Stimulated activated CD4-positive, alpha-beta T cell treated with anti-CD3 and anti-CD28 coated beads, Interleukin-4, amount 100 ng/mL, for 48 hours (primary cell): ENCODE measurements at regions not wholly inside any gene's neighbourhood (a gene's known extent, or its start where the extent isn't known, plus 50 kb on each side); places are given as distances from the start of the nearest gene placed in this dataset.

ENCODE experiments used
- DNase-seq, 2 donors: peaks; one replicate each; pipeline ENCODE4 v3.0.0-alpha.2; 2020; ENCODE audit warnings: low read depth in 2 of 2

DNA sequence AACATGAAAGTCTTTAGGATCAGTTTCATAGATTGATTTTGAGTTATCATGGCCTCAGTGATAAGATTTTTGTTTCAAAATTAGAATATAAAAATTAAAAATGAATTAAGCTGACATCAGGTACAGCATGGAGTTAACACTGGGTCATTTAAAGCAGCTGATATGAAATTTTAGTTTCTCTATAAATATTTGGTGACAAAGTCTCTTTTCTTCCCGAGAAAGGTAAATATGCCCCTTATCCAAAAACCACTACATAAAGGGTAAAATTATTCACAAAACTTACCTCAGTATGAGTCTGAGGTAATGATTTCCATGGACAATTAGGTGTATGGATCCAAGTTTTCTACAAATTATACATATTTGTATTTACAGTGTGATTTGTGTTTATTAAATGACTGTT lies 121.5 kb upstream of the PJA2 start:
- no peak for DNase-seq

DNA sequence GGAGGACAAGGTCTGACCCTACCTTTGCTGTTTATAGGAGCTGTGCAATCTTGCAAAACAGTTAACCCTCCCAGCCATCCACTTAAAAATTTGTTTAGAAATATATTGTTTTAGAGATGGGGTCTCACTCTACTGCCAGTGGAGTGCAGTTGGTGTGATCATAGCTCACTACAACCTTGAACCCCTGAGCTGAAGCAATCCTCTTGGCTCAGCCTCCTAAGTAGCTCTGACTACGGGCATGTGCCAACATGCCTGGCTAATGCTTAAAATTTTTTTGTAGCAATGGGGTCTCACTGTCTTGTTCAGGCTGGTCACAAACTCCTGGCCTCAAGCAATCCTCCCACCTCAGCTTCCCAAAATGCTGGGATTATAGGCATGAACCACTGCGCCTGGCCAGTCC lies 120.2 kb upstream of the PJA2 start:
- DNase-seq: no peak

GRCh38 chr5:109529520-109529919 lies 119.7 kb upstream of the PJA2 start:
- DNase-seq: no peak

GRCh38 chr5:109524555-109524954 lies 114.8 kb upstream of the PJA2 start:
- DNase-seq: no peak

DNA sequence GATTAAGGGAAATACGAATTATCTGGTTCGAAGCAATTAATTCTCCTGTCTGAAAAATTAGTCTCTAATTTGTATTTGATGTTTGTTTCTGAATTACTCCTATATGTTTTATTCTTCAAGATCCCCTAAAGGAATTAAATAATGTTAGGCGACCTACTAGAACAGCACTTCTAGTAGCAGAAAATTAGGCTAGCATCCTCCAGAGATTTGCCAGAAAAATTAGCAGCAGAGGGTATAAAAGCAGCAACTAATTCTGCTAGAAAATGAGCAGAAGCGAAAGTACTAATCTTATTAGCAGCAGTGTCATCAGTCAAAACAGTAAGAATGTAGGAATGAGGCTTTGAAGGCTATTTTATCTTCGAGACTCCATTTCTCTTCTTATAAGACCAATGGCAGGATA lies 114.3 kb upstream of the PJA2 start:
- no peak for DNase-seq

- DNase-seq: no peak
Observed at GRCh38 chr5:109522404-109522803, 112.6 kb upstream of the PJA2 start.

DNA sequence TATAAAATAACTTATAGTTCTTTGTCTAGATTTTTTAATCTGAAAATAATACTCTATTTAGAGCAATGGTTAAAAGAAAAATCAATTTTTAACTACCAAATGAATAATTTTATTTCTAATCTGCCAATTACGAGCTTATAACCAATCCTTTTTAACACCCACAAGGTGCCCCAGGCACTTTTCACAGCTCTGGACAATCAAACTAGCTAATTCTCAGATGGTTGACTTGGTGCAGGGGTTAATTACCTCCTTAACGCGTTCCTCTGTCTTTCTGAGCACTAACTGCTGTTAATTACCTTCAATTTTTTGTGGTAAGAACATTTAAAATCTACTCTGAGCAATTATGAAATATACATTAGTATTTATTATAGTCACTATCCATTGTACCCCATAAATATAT lies 109.6 kb upstream of the PJA2 start:
- no peak for DNase-seq

GRCh38 chr5:109516390-109516789 lies 106.6 kb upstream of the PJA2 start:
- no peak for DNase-seq

GRCh38 chr5:109511980-109512734 lies 102.4 kb upstream of the PJA2 start:
- no peak for DNase-seq

DNA sequence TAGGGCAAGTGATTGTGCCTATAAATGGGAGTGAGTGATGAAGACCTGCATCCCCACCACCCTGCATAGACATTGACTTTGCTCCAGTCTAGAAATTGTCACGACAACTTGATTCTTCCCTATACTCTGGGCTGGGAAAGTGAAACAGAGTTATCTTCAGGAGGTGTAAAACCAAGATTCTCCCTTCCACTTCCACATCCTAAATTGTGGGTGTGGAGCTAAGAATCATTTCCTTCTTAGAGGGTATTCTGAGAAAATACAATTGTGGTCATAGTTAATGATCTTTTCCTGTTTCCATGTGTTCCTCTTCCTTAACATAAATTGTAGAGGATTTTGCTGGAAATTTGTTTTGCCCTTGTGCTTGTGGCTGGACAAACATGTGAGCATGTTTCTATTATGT lies 96.8 kb upstream of the PJA2 start:
- no peak for DNase-seq

DNA sequence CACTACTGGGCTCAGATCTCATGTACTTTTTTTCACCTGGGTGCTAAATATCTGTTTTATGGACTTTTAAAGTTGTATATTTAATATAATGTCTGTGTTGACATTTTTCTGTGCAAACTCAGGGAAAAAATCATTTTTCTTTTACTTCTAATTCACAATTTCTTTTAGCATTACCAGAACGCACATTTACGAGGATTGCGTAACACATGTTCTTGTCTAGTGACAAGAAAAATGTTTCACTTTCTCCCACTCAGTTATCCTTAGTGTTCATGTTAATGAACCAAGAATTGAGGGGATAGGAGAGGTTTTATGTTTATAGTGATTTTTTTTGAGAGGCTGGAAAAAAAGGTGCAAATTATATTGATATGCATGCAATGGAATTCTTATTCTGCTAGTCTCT lies 86.3 kb upstream of the PJA2 start:
- DNase-seq: no peak

DNA sequence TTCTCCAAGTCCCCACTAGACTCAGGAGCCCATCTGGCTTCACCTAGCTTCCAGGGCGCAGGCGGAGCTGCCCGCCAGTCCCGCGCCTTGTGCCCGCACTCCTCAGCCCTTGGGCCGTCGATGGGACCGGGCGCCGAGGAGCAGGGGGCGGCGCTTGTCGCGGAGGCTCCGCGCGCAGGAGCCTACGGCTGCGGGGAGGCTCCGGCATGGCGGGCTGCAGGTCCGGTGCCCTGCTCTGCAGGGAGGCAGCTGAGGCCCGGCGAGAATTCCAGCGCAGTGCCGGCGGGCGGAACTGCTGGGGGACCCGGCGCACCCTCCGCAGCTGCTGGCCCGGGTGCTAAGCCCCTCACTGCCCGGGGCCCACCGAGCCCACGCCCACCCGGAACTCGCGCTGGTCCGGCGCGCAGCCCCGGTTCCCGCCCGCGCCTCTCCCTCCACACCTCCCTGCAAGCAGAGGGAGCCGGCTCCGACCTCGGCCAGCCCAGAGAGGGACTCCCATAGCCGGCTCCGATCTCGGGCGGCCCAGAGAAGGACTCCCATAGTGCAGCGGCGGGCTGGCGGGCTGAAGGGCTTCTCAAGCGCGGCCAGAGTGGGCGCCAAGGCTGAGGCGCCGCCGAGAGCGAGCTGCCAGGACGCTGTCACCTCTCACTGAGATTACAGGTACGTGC lies 78.1 kb upstream of the PJA2 start:
- no peak for DNase-seq

- no peak for DNase-seq
Observed at GRCh38 chr5:109486200-109486804, 76.5 kb upstream of the PJA2 start.

- no peak for DNase-seq
Observed at GRCh38 chr5:109485030-109485429, 75.3 kb upstream of the PJA2 start.

- no peak for DNase-seq
Observed at GRCh38 chr5:109484597-109484996, 74.8 kb upstream of the PJA2 start.

- DNase-seq: no peak
Observed at GRCh38 chr5:109483395-109483971, 73.7 kb upstream of the PJA2 start.

GRCh38 chr5:109482748-109483147 lies 73.0 kb upstream of the PJA2 start:
- no peak for DNase-seq

- DNase-seq: no peak
Observed at GRCh38 chr5:109479260-109479860, 69.6 kb upstream of the PJA2 start.

- DNase-seq: no peak
Observed at GRCh38 chr5:109478830-109479229, 69.1 kb upstream of the PJA2 start.

GRCh38 chr5:109476292-109476691 lies 66.5 kb upstream of the PJA2 start:
- DNase-seq: no peak

GRCh38 chr5:109469896-109470662 lies 60.3 kb upstream of the PJA2 start:
- no peak for DNase-seq
